ENCODE measurements at regions not wholly inside any gene's neighbourhood (a gene's known extent, or its start where the extent isn't known, plus 50 kb on each side); places are given as distances from the start of the nearest gene placed in this dataset.

- TF ChIP-seq CTCF (IDR thresholded peaks at IDR 0.05; ENCODE audit: unreplicated experiment) = no peak
- BruUV-seq (replicated peaks) = no TSS peak
- no peak overlapping the region for H3K27ac Mint-ChIP-seq (ENCODE audit: unreplicated experiment)
- peaks cover 12% of the 10 kb centered on the region for H3K9me3 Mint-ChIP-seq (ENCODE audit: low read depth, unreplicated experiment)
- CTCF ChIA-PET = no interaction called here
- H3K36me3 Mint-ChIP-seq (ENCODE audit: insufficient read depth, unreplicated experiment) = no peaks in the 10 kb centered on the region
- no peaks in the 10 kb centered on the region for H3K27me3 Mint-ChIP-seq (ENCODE audit: unreplicated experiment)
- intact Hi-C loops (cut with micrococcal nuclease; ENCODE audit: unreplicated experiment) = no loop called here
- no peaks in the 10 kb centered on the region for H3K4me1 Mint-ChIP-seq (ENCODE audit: low read depth, unreplicated experiment)
- no peak for DNase-seq
- H3K4me3 Mint-ChIP-seq (ENCODE audit: low read depth, unreplicated experiment) = no peak overlapping the region
These were observed 1228.3 kb upstream of the FAM98A start for GRCh38 chr2:34827398-34827797.

- H3K4me3 Mint-ChIP-seq (ENCODE audit: low read depth, unreplicated experiment) = no peak overlapping the region
- H3K4me1 Mint-ChIP-seq (ENCODE audit: low read depth, unreplicated experiment) = no peaks in the 10 kb centered on the region
- no peak overlapping the region for H3K27ac Mint-ChIP-seq (ENCODE audit: unreplicated experiment)
- H3K27me3 Mint-ChIP-seq (ENCODE audit: unreplicated experiment) = no peaks in the 10 kb centered on the region
- H3K36me3 Mint-ChIP-seq (ENCODE audit: insufficient read depth, unreplicated experiment) = no peaks in the 10 kb centered on the region
- peaks cover 14% of the 10 kb centered on the region for H3K9me3 Mint-ChIP-seq (ENCODE audit: low read depth, unreplicated experiment)
- TF ChIP-seq CTCF (IDR thresholded peaks at IDR 0.05; ENCODE audit: unreplicated experiment) = no peak
- CTCF ChIA-PET = no interaction called here
- BruUV-seq (replicated peaks) = no TSS peak
- intact Hi-C loops (cut with micrococcal nuclease; ENCODE audit: unreplicated experiment) = no loop called here
- no peak for DNase-seq
These were observed 1226.6 kb upstream of the FAM98A start for GRCh38 chr2:34825686-34826085.

- Mint-ChIP-seq H3K36me3 (ENCODE audit: insufficient read depth, unreplicated experiment) (no peaks in the 10 kb centered on the region), H3K27ac (ENCODE audit: unreplicated experiment) (no peak overlapping the region), H3K27me3 (ENCODE audit: unreplicated experiment) (no peaks in the 10 kb centered on the region), H3K9me3 (ENCODE audit: low read depth, unreplicated experiment) (peaks cover 13% of the 10 kb centered on the region), H3K4me3 (ENCODE audit: low read depth, unreplicated experiment) (no peak overlapping the region), H3K4me1 (ENCODE audit: low read depth, unreplicated experiment) (no peaks in the 10 kb centered on the region)
- CTCF ChIA-PET = interaction anchor here (0.6 kb wide), 1 partner anchor 161 kb away, joined by 3 read pairs; no protein-coding TSS in a partner anchor
- no peak for TF ChIP-seq CTCF (IDR thresholded peaks at IDR 0.05; ENCODE audit: unreplicated experiment)
- BruUV-seq (replicated peaks) = no TSS peak
- DNase-seq = no peak
- intact Hi-C loops (cut with micrococcal nuclease; ENCODE audit: unreplicated experiment) = no loop called here
These were observed 1223.5 kb upstream of the FAM98A start for GRCh38 chr2:34822616-34823015.

GRCh38 chr2:34815052-34815741, 1216.1 kb upstream of the FAM98A start:
- intact Hi-C loops (cut with micrococcal nuclease; ENCODE audit: unreplicated experiment) = no loop called here
- H3K27ac Mint-ChIP-seq (ENCODE audit: unreplicated experiment) = no peak overlapping the region
- no peaks in the 10 kb centered on the region for H3K36me3 Mint-ChIP-seq (ENCODE audit: insufficient read depth, unreplicated experiment)
- DNase-seq = no peak
- BruUV-seq (replicated peaks) = no TSS peak
- peaks cover 5% of the 10 kb centered on the region for H3K9me3 Mint-ChIP-seq (ENCODE audit: low read depth, unreplicated experiment)
- H3K4me3 Mint-ChIP-seq (ENCODE audit: low read depth, unreplicated experiment) = no peak overlapping the region
- H3K27me3 Mint-ChIP-seq (ENCODE audit: unreplicated experiment) = no peaks in the 10 kb centered on the region
- CTCF ChIA-PET = no interaction called here
- TF ChIP-seq CTCF (IDR thresholded peaks at IDR 0.05; ENCODE audit: unreplicated experiment) = no peak
- H3K4me1 Mint-ChIP-seq (ENCODE audit: low read depth, unreplicated experiment) = no peaks in the 10 kb centered on the region
